IMR-90 (cell line): ENCODE measurements at regions not wholly inside any gene's neighbourhood (a gene's known extent, or its start where the extent isn't known, plus 50 kb on each side); places are given as distances from the start of the nearest gene placed in this dataset.

ENCODE experiments used
- BHLHE40 ChIP-seq: fragments of 150-350 bp; IDR thresholded peaks from 2 replicates; pipeline ENCODE4 v1.6.1; 2016; ENCODE audit warnings: mild to moderate bottlenecking, low read depth, low read length
- CEBPB ChIP-seq: IDR thresholded peaks from 2 replicates; pipeline ENCODE4 v1.6.1; 2012; ENCODE audit warnings: low read depth, low read length, improper control_type of control experiment
- MAFK ChIP-seq: IDR thresholded peaks from 2 replicates; pipeline ENCODE4 v1.6.1; 2012; ENCODE audit warnings: low read depth, low read length, improper control_type of control experiment
- MAZ ChIP-seq: IDR thresholded peaks from 2 replicates; pipeline ENCODE4 v1.6.1; 2012; ENCODE audit warnings: low read depth, mild to moderate bottlenecking, low read length, improper control_type of control experiment, moderate library complexity, borderline replicate concordance
- NFE2L2 ChIP-seq: fragments of 150-350 bp; IDR thresholded peaks from 2 replicates; pipeline ENCODE4 v1.6.1; 2016; ENCODE audit warnings: low read depth, mild to moderate bottlenecking, low read length
- POLR2A ChIP-seq: IDR thresholded peaks from 2 replicates; pipeline ENCODE4 v1.6.1; 2012; ENCODE audit warnings: mild to moderate bottlenecking, low read depth, low read length
- RFX5 ChIP-seq: IDR thresholded peaks from 2 replicates; pipeline ENCODE4 v1.8.0; 2012; ENCODE audit warnings: low read depth, mild to moderate bottlenecking, low read length, moderate library complexity
- USF2 ChIP-seq: fragments of 150-350 bp; IDR thresholded peaks from 2 replicates; pipeline ENCODE4 v1.6.1; 2017; ENCODE audit warnings: mild to moderate bottlenecking, antibody characterized with exemption, low read length, low read depth
- TF ChIP-seq, protein P1 (sequence below): conservative IDR thresholded peaks from 2 replicates; pipeline ENCODE4 v1.5.1; 2012; ENCODE audit warnings: mild to moderate bottlenecking, low read depth, low read length, improper control_type of control experiment

DNA sequence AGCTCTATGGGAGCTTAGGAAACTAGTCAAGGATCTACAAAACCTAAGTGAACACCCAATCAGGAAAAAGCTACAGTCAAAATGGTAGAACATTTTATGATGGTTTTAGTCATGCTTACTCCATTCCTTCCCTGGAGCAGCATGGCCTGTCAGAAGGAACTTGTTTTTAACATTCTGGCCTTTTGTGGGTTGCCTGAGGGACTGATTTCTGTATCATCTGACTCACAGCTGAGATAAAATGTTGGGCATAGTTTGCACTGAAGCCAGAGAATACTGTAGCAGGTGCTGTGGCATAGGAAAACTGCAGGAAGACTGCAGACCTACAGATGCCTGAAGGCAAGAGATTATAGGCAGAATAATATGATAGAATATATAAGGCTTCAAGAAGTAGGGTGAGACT is 719.6 kb upstream of the GRAMD2B start:
- TF ChIP-seq CEBPB (no peak), NFE2L2 (no peak), MAZ (no peak), USF2 (no peak), MAFK (no peak), POLR2A (no peak), BHLHE40 (no peak), RFX5 (no peak)
- TF ChIP-seq, protein P1, sequence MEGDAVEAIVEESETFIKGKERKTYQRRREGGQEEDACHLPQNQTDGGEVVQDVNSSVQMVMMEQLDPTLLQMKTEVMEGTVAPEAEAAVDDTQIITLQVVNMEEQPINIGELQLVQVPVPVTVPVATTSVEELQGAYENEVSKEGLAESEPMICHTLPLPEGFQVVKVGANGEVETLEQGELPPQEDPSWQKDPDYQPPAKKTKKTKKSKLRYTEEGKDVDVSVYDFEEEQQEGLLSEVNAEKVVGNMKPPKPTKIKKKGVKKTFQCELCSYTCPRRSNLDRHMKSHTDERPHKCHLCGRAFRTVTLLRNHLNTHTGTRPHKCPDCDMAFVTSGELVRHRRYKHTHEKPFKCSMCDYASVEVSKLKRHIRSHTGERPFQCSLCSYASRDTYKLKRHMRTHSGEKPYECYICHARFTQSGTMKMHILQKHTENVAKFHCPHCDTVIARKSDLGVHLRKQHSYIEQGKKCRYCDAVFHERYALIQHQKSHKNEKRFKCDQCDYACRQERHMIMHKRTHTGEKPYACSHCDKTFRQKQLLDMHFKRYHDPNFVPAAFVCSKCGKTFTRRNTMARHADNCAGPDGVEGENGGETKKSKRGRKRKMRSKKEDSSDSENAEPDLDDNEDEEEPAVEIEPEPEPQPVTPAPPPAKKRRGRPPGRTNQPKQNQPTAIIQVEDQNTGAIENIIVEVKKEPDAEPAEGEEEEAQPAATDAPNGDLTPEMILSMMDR: no peak
